ENCODE measurements at regions not wholly inside any gene's neighbourhood (a gene's known extent, or its start where the extent isn't known, plus 50 kb on each side); places are given as distances from the start of the nearest gene placed in this dataset.
A peak's percentile ranks its signal among the peaks of the same experiment; 100 is the strongest.

GRCh38 chr20:39277185-39277584, 315.0 kb downstream of the DHX35 start:
- no peak for DNase-seq

- no peak for DNase-seq
Measured at GRCh38 chr20:39270837-39271604, 308.9 kb downstream of the DHX35 start.

GRCh38 chr20:39269493-39270217, 307.5 kb downstream of the DHX35 start:
- DNase-seq, result no peak

- peak; percentile 7 for DNase-seq
Measured at GRCh38 chr20:39268981-39269461, 306.9 kb downstream of the DHX35 start.

- DNase-seq, result no peak
Measured at GRCh38 chr20:39268491-39268951, 306.4 kb downstream of the DHX35 start.

GRCh38 chr20:39266989-39267388, 304.8 kb downstream of the DHX35 start:
- no peak for DNase-seq

GRCh38 chr20:39264506-39265172, 302.5 kb downstream of the DHX35 start:
- DNase-seq, result peak; percentile 10

GRCh38 chr20:39263076-39263475, 300.9 kb downstream of the DHX35 start:
- DNase-seq, result no peak

GRCh38 chr20:39259808-39260207, 297.7 kb downstream of the DHX35 start:
- DNase-seq, result no peak

- DNase-seq, result no peak
Measured at GRCh38 chr20:39259010-39259803, 297.1 kb downstream of the DHX35 start.

- no peak for DNase-seq
Measured at GRCh38 chr20:39258253-39258652, 296.1 kb downstream of the DHX35 start.

GRCh38 chr20:39253051-39253755, 291.1 kb downstream of the DHX35 start:
- no peak for DNase-seq

- no peak for DNase-seq
Measured at GRCh38 chr20:39252035-39252434, 289.9 kb downstream of the DHX35 start.

GRCh38 chr20:39249798-39250197, 287.7 kb downstream of the DHX35 start:
- DNase-seq, result no peak

- no peak for DNase-seq
Measured at GRCh38 chr20:39248862-39249485, 286.8 kb downstream of the DHX35 start.

GRCh38 chr20:39248171-39248861, 286.2 kb downstream of the DHX35 start:
- no peak for DNase-seq

- no peak for DNase-seq
Measured at GRCh38 chr20:39246436-39246835, 284.3 kb downstream of the DHX35 start.

GRCh38 chr20:39245685-39246311, 283.7 kb downstream of the DHX35 start:
- DNase-seq, result no peak

- no peak for DNase-seq
Measured at GRCh38 chr20:39243962-39244361, 281.8 kb downstream of the DHX35 start.

- no peak for DNase-seq
Measured at GRCh38 chr20:39242614-39243013, 280.5 kb downstream of the DHX35 start.

Data from CD4-positive, alpha-beta T cell treated with Interleukin-12 subunit alpha and Interleukin-12 subunit beta, for 1 hour (primary cell).